Endothelial cell of umbilical vein (primary cell): ENCODE measurements at regions not wholly inside any gene's neighbourhood (a gene's known extent, or its start where the extent isn't known, plus 50 kb on each side); places are given as distances from the start of the nearest gene placed in this dataset.

Source experiments
- CTCF ChIP-seq, 2 donors: IDR thresholded peaks; 1 replicate in 1 of 2; 2 replicates in 1 of 2; pipeline ENCODE4 v1.5.1; 2011; ENCODE audit warnings: low read length in 2 of 2, mild to moderate bottlenecking in 2 of 2, moderate library complexity in 2 of 2, control low read depth in 1 of 2, inconsistent platforms in 1 of 2, low read depth in 1 of 2; ENCODE audit not compliant: insufficient read depth in 1 of 2; ENCODE audit errors: extremely low read depth in 1 of 2
- EZH2 ChIP-seq: IDR thresholded peaks from 2 replicates; pipeline ENCODE4 v1.6.1; 2012; ENCODE audit warnings: borderline replicate concordance, low read depth, mild to moderate bottlenecking, moderate library complexity, low read length, inconsistent platforms; ENCODE audit not compliant: severe bottlenecking
- FOS ChIP-seq: IDR thresholded peaks from 2 replicates; pipeline ENCODE4 v1.6.1; 2011; ENCODE audit warnings: mild to moderate bottlenecking, low read length, moderate library complexity, borderline replicate concordance; ENCODE audit not compliant: insufficient read depth
- GATA2 ChIP-seq: IDR thresholded peaks from 2 replicates; pipeline ENCODE4 v1.7.0; 2011; ENCODE audit warnings: low read depth, mild to moderate bottlenecking, moderate library complexity, mixed read lengths, low read length; ENCODE audit not compliant: insufficient read length, insufficient read depth
- MAX ChIP-seq: IDR thresholded peaks from 2 replicates; pipeline ENCODE4 v1.6.1; 2011; ENCODE audit not compliant: insufficient read depth, insufficient read length
- MYC ChIP-seq: IDR thresholded peaks from one replicate; pipeline ENCODE4 v1.6.1; 2011; ENCODE audit warnings: mild to moderate bottlenecking, low read depth, low read length
- POLR2A ChIP-seq: IDR thresholded peaks from 2 replicates; pipeline ENCODE4 v1.6.1; 2012; ENCODE audit warnings: low read depth, mild to moderate bottlenecking, control low read depth, low read length
- POLR2AphosphoS5 ChIP-seq: IDR thresholded peaks from 2 replicates; pipeline ENCODE4 v1.6.1; 2012; ENCODE audit warnings: low read depth, mild to moderate bottlenecking, control low read depth, low read length, moderate library complexity; ENCODE audit not compliant: insufficient read depth

GRCh38 chr2:14896330-14897030, 264.0 kb downstream of the LRATD1 start:
- TF ChIP-seq CTCF (IDR thresholded peaks at IDR 0.05; ENCODE audit: extremely low read depth in 1 of 2, insufficient read depth in 1 of 2, low read depth in 1 of 2, low read length in 2 of 2): no peak
- TF ChIP-seq EZH2: no peak
- TF ChIP-seq POLR2A: no peak
- TF ChIP-seq POLR2AphosphoS5: no peak
- no peak for TF ChIP-seq MYC
- no peak for TF ChIP-seq GATA2
- no peak for TF ChIP-seq FOS
- TF ChIP-seq MAX: no peak
